ENCODE measurements at regions not wholly inside any gene's neighbourhood (a gene's known extent, or its start where the extent isn't known, plus 50 kb on each side); places are given as distances from the start of the nearest gene placed in this dataset.
"Not testable (repeated sequence)": the region's sequence is repeated elsewhere in the genome, so short reads cannot be mapped to it uniquely, and the experiment has no call there.

DNA sequence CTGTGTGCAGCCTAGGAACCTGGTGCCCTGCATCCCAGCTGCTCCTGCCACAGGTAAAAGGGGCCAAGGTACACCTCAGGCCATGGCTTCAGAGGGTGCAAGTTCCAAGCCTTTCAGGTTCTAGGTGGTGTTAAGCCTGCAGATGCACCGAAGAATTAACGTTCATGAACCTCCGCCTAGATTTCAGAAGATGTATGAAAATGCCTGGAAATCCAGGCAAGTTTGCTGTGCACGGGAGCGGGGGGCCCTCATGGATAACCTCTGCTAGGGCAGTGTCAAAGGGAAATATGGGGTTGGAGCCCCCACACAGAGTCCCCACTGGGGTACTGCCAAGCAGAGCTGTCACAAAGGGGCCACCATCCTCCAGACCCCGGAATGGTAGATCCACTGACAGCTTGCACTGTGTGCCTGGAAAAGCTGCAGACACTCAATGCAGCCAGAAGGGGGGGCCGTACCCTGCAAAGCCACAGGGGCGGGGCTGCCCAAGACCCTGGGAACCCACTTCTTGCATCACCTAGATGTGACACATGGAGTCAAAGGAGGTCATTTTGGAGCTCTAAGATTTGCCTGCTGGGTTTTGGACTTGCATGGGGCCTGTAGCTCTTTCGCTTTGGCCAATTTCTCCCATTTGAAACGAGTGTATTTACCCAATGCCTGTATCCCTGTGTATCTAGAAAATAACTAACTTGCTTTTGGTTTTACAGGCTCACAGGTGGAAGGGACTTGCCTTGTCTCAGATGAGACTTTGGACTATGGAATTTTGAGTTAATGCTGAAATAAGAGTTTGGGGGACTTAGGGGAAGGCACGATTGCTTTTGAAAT, 145.2 kb upstream of the C1QTNF3 start:
- not testable (repeated sequence) for H3K4me1 ChIP-seq (ENCODE audit: control insufficient read depth in 1 of 2, insufficient read depth in 2 of 2, low read length in 2 of 2); H3K4me3 ChIP-seq (ENCODE audit: low read depth in 1 of 2, low read length in 2 of 2); H3K9me3 ChIP-seq (ENCODE audit: control insufficient read depth in 1 of 2, low read length in 2 of 2); H3K27me3 ChIP-seq (ENCODE audit: control insufficient read depth in 1 of 2, insufficient read depth in 2 of 2, low read length in 2 of 2); H3K27ac ChIP-seq (ENCODE audit: low read depth, low read length); H3K9ac ChIP-seq (ENCODE audit: low read depth in 1 of 2, low read length in 2 of 2)
- peaks cover 0 to 18% of the 10 kb centered on the region in 2 donors for H3K36me3 ChIP-seq (ENCODE audit: control insufficient read depth in 1 of 2, insufficient read depth in 2 of 2, low read length in 2 of 2)

DNA sequence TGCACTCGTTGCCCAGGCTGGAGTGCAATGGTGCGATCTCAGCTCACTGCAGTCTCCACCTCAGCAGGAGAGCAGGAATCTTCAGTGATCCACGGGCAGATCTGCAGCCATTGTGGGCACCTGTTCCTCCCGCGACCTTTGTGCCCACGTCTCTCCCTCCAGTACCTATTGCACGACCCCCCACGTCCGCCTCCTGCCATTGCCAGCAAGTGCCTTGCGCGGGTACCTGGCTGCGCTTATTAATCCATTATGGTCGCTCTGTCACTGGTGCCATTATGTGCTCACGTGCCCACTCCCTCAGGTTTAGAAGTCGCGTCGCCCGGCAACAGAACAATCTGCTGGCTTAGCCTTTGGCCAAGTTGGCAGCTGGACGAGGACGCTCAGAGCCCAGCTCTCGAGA, 146.2 kb upstream of the C1QTNF3 start:
- H3K9me3 ChIP-seq (ENCODE audit: control insufficient read depth in 1 of 2, low read length in 2 of 2); H3K27ac ChIP-seq (ENCODE audit: low read depth, low read length); H3K27me3 ChIP-seq (ENCODE audit: control insufficient read depth in 1 of 2, insufficient read depth in 2 of 2, low read length in 2 of 2); H3K9ac ChIP-seq (ENCODE audit: low read depth in 1 of 2, low read length in 2 of 2); H3K4me1 ChIP-seq (ENCODE audit: control insufficient read depth in 1 of 2, insufficient read depth in 2 of 2, low read length in 2 of 2); H3K4me3 ChIP-seq (ENCODE audit: low read depth in 1 of 2, low read length in 2 of 2): not testable (repeated sequence)
- H3K36me3 ChIP-seq (ENCODE audit: control insufficient read depth in 1 of 2, insufficient read depth in 2 of 2, low read length in 2 of 2) = peaks cover 0 to 25% of the 10 kb centered on the region in 2 donors

DNA sequence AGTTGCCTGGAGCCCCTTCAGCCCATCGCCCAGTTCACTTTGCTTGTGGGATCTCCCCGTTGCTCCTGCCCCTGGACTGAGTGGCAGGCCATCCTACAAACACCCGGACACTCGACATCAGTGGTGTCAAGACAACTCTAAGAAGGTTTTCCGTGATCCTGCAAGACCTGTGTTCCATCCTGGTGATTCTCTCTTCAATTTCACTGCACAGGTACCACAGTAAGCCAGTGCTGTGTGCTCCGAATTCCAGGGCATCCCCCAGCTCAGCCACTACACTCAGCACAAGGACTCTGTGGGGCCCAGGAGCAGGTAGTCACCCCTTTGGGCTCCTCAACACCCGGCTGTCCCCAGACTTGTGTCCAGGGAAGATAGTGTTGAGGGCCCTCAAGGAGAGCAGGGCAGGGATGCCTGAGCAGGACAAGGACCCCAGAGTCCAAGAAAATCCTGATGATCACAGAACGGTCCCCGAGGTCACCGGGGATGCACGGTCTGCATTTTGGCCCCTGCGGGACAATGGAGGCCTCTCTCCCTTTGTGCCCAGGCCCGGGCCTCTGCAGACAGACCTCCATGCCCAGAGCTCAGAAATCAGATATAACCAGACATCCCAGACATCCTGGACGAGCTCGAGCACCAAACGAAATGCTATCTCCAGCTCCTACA, 146.9 kb upstream of the C1QTNF3 start:
- H3K27ac ChIP-seq (ENCODE audit: low read depth, low read length); H3K4me1 ChIP-seq (ENCODE audit: control insufficient read depth in 1 of 2, insufficient read depth in 2 of 2, low read length in 2 of 2); H3K9ac ChIP-seq (ENCODE audit: low read depth in 1 of 2, low read length in 2 of 2); H3K9me3 ChIP-seq (ENCODE audit: control insufficient read depth in 1 of 2, low read length in 2 of 2); H3K4me3 ChIP-seq (ENCODE audit: low read depth in 1 of 2, low read length in 2 of 2); H3K27me3 ChIP-seq (ENCODE audit: control insufficient read depth in 1 of 2, insufficient read depth in 2 of 2, low read length in 2 of 2): not testable (repeated sequence)
- H3K36me3 ChIP-seq (ENCODE audit: control insufficient read depth in 1 of 2, insufficient read depth in 2 of 2, low read length in 2 of 2) = peaks cover 0 to 25% of the 10 kb centered on the region in 2 donors

DNA sequence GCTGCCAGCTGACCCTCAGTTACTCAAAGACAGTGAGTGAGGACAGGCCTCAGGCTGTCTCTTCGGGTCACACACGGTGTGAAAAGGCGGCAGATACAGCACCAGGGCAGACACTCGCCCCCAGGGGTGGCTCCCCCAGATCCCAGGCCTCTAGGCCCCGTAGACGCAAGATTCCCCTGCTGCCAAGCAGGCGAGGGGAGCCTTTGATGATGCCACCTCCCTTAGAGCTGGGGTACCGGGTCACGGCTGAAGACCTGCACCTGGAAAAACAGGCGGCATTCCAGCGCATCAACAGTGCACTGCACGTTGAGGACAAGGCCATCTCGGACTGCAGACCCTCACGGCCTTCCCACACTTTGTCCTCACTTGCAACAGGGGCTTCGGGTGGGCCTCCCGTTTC, 147.5 kb upstream of the C1QTNF3 start:
- not testable (repeated sequence) for H3K27ac ChIP-seq (ENCODE audit: low read depth, low read length); H3K9ac ChIP-seq (ENCODE audit: low read depth in 1 of 2, low read length in 2 of 2); H3K9me3 ChIP-seq (ENCODE audit: control insufficient read depth in 1 of 2, low read length in 2 of 2); H3K4me1 ChIP-seq (ENCODE audit: control insufficient read depth in 1 of 2, insufficient read depth in 2 of 2, low read length in 2 of 2); H3K27me3 ChIP-seq (ENCODE audit: control insufficient read depth in 1 of 2, insufficient read depth in 2 of 2, low read length in 2 of 2); H3K4me3 ChIP-seq (ENCODE audit: low read depth in 1 of 2, low read length in 2 of 2)
- peaks cover 0 to 25% of the 10 kb centered on the region in 2 donors for H3K36me3 ChIP-seq (ENCODE audit: control insufficient read depth in 1 of 2, insufficient read depth in 2 of 2, low read length in 2 of 2)

DNA sequence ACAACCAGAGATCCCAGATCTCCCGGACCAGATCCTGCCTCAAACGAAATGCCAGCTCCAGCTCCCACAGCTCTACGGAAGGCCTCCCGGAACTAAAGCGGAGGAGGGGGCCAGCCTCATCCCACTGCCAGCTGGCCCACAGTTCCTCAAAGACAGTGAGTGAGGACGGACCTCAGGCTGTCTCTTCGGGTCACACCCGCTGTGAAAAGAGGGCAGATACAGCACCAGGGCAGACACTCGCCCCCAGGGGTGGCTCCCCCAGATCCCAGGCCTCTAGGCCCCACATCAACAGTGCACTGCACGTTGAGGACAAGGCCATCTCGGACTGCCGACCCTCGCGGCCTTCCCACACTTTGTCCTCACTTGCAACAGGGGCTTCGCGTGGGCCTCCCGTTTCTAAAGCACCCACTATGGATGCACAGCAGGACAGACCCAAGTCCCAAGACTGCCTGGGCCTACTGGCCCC, 148.3 kb upstream of the C1QTNF3 start:
- not testable (repeated sequence) for H3K4me3 ChIP-seq (ENCODE audit: low read depth in 1 of 2, low read length in 2 of 2); H3K27ac ChIP-seq (ENCODE audit: low read depth, low read length); H3K4me1 ChIP-seq (ENCODE audit: control insufficient read depth in 1 of 2, insufficient read depth in 2 of 2, low read length in 2 of 2); H3K9me3 ChIP-seq (ENCODE audit: control insufficient read depth in 1 of 2, low read length in 2 of 2); H3K9ac ChIP-seq (ENCODE audit: low read depth in 1 of 2, low read length in 2 of 2); H3K27me3 ChIP-seq (ENCODE audit: control insufficient read depth in 1 of 2, insufficient read depth in 2 of 2, low read length in 2 of 2)
- H3K36me3 ChIP-seq (ENCODE audit: control insufficient read depth in 1 of 2, insufficient read depth in 2 of 2, low read length in 2 of 2) = peaks cover 0 to 25% of the 10 kb centered on the region in 2 donors

DNA sequence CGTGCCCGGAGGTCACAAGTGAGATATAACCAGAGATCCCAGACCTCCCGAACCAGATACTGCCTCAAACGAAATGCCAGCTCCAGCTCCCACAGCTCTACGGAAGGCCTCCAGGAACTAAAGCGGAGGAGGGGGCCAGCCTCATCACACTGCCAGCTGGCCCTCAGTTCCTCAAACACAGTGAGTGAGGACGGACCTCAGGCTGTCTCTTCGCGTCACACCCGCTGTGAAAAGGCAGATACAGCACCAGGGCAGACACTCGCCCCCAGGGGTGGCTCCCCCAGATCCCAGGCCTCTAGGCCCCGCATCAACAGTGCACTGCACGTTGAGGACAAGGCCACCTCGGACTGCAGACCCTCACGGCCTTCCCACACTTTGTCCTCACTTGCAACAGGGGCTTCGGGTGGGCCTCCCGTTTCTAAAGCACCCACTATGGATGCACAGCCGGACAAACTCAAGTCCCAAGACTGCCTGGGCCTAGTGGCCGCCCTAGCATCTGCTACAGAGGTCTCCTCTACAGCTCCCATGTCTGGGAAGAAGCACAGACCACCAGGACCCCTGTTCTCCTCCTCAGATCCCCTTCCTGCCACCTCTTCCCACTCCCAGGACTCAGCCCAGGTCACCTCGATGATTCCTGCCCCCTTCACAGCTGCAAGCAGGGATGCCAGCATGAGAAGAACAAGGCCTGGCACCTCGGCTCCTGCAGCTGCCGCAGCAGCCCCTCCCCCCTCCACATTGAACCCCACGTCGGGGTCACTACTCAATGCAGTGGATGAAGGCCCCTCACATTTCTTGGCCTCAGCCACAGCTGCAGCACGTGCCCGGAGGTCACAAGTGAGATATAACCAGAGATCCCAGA, 149.3 kb upstream of the C1QTNF3 start:
- not testable (repeated sequence) for H3K9ac ChIP-seq (ENCODE audit: low read depth in 1 of 2, low read length in 2 of 2); H3K9me3 ChIP-seq (ENCODE audit: control insufficient read depth in 1 of 2, low read length in 2 of 2); H3K27ac ChIP-seq (ENCODE audit: low read depth, low read length); H3K4me3 ChIP-seq (ENCODE audit: low read depth in 1 of 2, low read length in 2 of 2); H3K27me3 ChIP-seq (ENCODE audit: control insufficient read depth in 1 of 2, insufficient read depth in 2 of 2, low read length in 2 of 2); H3K4me1 ChIP-seq (ENCODE audit: control insufficient read depth in 1 of 2, insufficient read depth in 2 of 2, low read length in 2 of 2)
- peaks cover 0 to 25% of the 10 kb centered on the region in 2 donors for H3K36me3 ChIP-seq (ENCODE audit: control insufficient read depth in 1 of 2, insufficient read depth in 2 of 2, low read length in 2 of 2)

DNA sequence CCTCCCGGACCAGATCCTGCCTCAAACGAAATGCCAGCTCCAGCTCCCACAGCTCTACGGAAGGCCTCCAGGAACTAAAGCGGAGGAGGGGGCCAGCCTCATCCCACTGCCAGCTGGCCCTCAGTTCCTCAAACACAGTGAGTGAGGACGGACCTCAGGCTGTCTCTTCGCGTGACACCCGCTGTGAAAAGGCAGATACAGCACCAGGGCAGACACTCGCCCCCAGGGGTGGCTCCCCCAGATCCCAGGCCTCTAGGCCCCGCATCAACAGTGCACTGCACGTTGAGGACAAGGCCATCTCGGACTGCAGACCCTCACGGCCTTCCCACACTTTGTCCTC, 149.9 kb upstream of the C1QTNF3 start:
- H3K9ac ChIP-seq (ENCODE audit: low read depth in 1 of 2, low read length in 2 of 2) = not testable (repeated sequence)

DNA sequence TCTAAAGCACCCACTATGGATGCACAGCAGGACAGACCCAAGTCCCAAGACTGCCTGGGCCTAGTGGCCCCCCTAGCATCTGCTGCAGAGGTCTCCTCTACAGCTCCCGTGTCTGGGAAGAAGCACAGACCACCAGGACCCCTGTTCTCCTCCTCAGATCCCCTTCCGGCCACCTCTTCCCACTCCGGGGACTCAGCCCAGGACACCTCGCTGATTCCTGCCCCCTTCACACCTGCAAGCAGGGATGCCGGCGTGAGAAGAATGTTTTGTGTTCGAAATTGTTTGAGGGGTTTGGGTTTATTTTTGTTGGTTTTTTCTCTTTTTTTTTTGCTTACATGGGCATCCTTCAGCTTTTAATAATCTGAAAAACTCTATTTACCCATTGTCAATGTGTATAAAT, 150.3 kb upstream of the C1QTNF3 start:
- H3K4me1 ChIP-seq (ENCODE audit: control insufficient read depth in 1 of 2, insufficient read depth in 2 of 2, low read length in 2 of 2); H3K4me3 ChIP-seq (ENCODE audit: low read depth in 1 of 2, low read length in 2 of 2); H3K27me3 ChIP-seq (ENCODE audit: control insufficient read depth in 1 of 2, insufficient read depth in 2 of 2, low read length in 2 of 2); H3K9ac ChIP-seq (ENCODE audit: low read depth in 1 of 2, low read length in 2 of 2); H3K27ac ChIP-seq (ENCODE audit: low read depth, low read length); H3K9me3 ChIP-seq (ENCODE audit: control insufficient read depth in 1 of 2, low read length in 2 of 2): not testable (repeated sequence)
- peaks cover 0 to 25% of the 10 kb centered on the region in 2 donors for H3K36me3 ChIP-seq (ENCODE audit: control insufficient read depth in 1 of 2, insufficient read depth in 2 of 2, low read length in 2 of 2)

More for the DNA sequence above, 149.9 kb upstream of the C1QTNF3 start:
- not testable (repeated sequence) for H3K27me3 ChIP-seq (ENCODE audit: control insufficient read depth in 1 of 2, insufficient read depth in 2 of 2, low read length in 2 of 2); H3K4me3 ChIP-seq (ENCODE audit: low read depth in 1 of 2, low read length in 2 of 2); H3K27ac ChIP-seq (ENCODE audit: low read depth, low read length); H3K9me3 ChIP-seq (ENCODE audit: control insufficient read depth in 1 of 2, low read length in 2 of 2); H3K4me1 ChIP-seq (ENCODE audit: control insufficient read depth in 1 of 2, insufficient read depth in 2 of 2, low read length in 2 of 2)
- peaks cover 0 to 25% of the 10 kb centered on the region in 2 donors for H3K36me3 ChIP-seq (ENCODE audit: control insufficient read depth in 1 of 2, insufficient read depth in 2 of 2, low read length in 2 of 2)

DNA sequence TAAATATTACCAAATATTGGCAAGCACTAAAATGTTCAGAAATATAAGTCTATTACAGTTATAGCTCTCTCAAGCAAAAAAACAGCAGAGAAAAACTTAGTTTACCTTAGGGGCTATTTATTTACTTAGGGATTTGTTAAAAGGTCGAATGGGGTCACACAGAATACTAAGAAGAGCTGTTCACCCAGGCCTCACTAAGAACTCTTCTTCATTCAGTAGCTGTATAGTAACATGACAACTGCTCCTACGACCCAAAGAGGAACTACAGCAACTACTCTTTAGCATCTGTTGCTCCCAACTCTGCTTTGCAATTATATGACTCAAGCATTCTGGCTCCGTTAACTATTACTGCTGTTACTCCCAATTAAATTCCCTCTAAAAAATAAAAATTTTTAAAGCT, 150.8 kb upstream of the C1QTNF3 start:
- H3K27me3 ChIP-seq (ENCODE audit: control insufficient read depth in 1 of 2, insufficient read depth in 2 of 2, low read length in 2 of 2); H3K9me3 ChIP-seq (ENCODE audit: control insufficient read depth in 1 of 2, low read length in 2 of 2); H3K4me3 ChIP-seq (ENCODE audit: low read depth in 1 of 2, low read length in 2 of 2); H3K27ac ChIP-seq (ENCODE audit: low read depth, low read length); H3K9ac ChIP-seq (ENCODE audit: low read depth in 1 of 2, low read length in 2 of 2); H3K4me1 ChIP-seq (ENCODE audit: control insufficient read depth in 1 of 2, insufficient read depth in 2 of 2, low read length in 2 of 2): not testable (repeated sequence)
- H3K36me3 ChIP-seq (ENCODE audit: control insufficient read depth in 1 of 2, insufficient read depth in 2 of 2, low read length in 2 of 2) = peaks cover 0 to 25% of the 10 kb centered on the region in 2 donors

DNA sequence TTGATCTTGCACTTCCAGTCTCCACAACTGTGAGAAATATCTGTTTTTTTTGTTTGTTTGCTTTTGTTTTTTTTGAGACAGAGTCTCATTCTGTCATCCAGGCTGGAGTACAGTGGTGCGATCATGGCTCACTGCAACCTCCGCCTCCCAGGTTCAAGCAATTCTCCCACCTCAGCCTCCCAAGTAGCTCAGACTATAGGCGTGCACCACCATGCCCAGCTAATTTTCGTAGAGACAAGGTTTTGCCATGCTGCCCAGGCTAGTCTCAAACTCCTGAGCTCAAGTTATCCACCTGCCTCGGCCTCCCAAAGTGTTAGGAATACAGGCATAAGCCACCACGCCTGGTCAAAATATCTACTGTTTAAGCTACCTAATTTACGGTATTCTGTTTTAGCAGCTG, 153.1 kb upstream of the C1QTNF3 start:
- not testable (repeated sequence) for H3K9me3 ChIP-seq (ENCODE audit: control insufficient read depth in 1 of 2, low read length in 2 of 2); H3K27me3 ChIP-seq (ENCODE audit: control insufficient read depth in 1 of 2, insufficient read depth in 2 of 2, low read length in 2 of 2); H3K9ac ChIP-seq (ENCODE audit: low read depth in 1 of 2, low read length in 2 of 2); H3K4me1 ChIP-seq (ENCODE audit: control insufficient read depth in 1 of 2, insufficient read depth in 2 of 2, low read length in 2 of 2); H3K4me3 ChIP-seq (ENCODE audit: low read depth in 1 of 2, low read length in 2 of 2); H3K27ac ChIP-seq (ENCODE audit: low read depth, low read length)
- peaks cover 0 to 20% of the 10 kb centered on the region in 2 donors for H3K36me3 ChIP-seq (ENCODE audit: control insufficient read depth in 1 of 2, insufficient read depth in 2 of 2, low read length in 2 of 2)

All from duodenal mucosa (tissue), 2 donors.